IPS DF 4.7 (cell line): ENCODE measurements at regions not wholly inside any gene's neighbourhood (a gene's known extent, or its start where the extent isn't known, plus 50 kb on each side); places are given as distances from the start of the nearest gene placed in this dataset.
"Not testable (repeated sequence)": the region's sequence is repeated elsewhere in the genome, so short reads cannot be mapped to it uniquely, and the experiment has no call there.

Source experiments
- DNase-seq: peaks from one replicate; pipeline ENCODE4 v3.0.0-alpha.2; 2013; ENCODE audit warnings: low spot score; ENCODE audit errors: extremely low read depth

DNA sequence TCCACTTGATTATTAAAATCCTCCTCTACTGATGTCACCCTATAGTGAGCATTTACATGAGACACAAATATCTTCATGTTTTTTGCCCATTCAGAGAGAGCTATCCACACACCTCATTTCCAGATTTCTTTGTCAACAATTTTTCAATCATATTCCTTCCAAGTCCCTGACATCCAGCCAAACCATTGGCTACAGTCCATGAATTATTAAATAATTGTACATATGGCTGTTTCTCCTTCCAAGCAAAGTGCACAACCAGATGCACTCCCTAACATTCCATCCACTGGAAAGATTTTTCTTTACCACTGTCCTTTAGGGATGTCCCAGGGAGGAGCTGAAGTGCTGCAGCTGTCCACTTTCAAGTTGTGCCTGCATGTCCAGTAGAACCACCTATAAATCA lies 328.0 kb upstream of the MDFIC2 start:
- no peak for DNase-seq

DNA sequence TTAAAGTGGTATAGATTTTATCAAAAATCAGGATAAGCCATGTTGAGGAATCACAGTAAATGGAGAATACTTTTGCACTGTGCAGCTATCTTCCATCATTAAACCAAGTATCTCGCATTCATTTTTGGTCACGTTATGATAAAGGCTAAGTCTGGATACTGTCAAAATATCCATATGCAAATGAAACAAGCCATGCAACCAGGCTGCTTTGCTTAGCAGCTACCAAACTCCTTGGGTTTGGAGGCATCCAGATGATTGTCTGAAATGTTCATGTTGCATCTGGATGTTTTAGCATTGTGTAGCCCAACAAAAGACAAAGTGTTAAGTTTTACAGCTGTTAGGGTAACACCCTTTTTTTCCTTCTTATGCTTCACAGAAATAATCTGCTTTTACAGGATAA lies 322.9 kb upstream of the MDFIC2 start:
- DNase-seq = no peak

DNA sequence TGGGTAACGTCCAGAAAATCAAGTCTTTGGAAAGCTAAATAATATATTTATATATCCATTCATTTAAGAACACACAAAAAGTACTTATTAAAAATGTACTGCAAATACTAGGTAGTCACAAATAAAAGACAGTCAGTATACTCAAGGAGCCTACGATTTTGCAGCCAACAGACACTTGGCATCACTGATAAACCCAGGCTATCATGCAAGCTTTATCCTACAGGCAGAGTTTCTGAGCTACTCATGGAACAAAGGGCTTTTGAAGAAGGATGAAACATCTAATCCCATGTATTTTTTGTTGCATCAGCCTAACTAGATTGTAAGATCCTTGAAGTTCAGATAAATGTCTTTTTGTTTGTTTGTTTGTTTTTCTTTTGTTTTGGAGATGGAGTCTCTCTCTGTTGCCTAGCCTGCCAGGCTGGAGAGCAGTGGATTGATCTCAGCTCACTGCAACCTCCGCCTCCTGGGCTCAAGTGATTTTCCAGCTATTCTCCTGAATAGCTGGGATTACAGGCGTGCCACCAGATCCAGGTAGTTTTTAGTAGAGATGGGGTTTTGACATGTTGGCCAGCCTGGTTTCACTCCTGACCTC lies 319.4 kb upstream of the MDFIC2 start:
- no peak for DNase-seq

DNA sequence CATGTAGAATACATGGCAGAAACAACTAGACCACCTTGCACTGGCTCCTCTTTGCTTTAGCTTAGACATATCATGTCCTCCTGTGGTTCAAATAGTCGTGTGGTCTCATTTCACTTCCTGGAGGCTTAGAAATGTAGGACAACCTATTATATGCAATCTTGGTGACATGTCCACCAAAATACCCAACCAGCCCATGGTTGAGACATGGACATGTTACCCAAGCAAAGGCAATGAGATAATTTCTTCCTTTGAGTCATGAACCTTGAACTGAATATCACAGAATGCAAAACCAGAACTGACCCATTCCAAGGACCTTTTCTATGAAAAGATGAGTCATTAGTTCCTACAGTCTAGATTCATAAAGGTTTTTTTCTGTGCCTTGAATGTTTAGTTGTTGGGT lies 309.0 kb upstream of the MDFIC2 start:
- no peak for DNase-seq

DNA sequence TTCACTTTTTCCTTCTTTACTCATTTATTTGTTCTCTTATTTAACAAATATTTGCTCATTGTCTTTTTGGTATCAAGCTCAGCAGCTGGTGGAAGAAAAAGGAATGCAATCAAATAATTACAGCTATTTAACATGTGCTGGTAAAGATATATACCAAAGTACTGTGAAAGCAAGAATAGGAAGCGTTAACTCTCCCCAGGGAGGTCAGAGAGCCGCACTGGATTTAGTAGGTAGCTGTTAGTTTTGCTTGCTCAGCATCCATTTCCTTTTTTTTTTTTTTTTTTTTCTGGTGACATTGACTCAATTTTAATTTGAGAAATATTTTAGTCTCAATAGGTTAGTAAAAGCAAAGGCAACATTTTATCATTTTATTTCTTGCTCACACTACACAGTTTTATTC lies 308.5 kb upstream of the MDFIC2 start:
- no peak for DNase-seq

DNA sequence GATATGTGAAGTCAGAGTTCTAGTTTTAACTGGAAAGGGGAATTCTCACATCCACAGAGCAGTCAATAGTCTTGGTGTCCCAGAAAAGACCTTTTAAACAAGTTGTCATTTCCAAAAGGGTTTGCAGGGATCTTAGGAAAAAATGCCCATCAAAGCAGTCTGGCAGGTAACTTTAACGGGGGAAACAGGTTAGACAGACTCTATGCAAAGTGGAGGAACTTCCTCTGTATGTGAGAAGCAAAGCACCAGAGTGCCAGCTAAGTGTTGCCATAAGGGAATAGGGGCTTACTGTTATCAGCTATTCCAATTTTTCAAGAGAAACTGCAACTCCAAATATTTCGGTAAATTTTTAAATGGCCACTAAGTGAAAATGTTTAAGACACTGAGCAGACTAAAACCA lies 307.9 kb upstream of the MDFIC2 start:
- DNase-seq = no peak

DNA sequence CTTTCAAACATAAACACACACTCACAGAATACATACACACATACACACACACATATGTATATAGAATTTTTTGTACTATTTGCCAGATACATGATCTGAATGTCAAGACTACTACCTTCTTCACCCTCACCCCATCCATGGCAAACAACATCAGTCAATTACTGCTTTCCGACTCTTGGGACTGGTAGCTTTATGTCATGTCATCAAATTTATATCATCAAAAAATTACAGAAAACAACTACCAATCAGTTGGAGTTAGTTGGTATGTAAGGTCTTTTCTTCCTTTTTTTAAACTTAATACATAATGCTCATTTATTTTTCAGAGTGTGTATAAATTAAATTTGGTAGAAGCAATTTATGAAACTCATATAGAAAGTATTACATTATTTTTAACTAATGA lies 305.7 kb upstream of the MDFIC2 start:
- DNase-seq = no peak

DNA sequence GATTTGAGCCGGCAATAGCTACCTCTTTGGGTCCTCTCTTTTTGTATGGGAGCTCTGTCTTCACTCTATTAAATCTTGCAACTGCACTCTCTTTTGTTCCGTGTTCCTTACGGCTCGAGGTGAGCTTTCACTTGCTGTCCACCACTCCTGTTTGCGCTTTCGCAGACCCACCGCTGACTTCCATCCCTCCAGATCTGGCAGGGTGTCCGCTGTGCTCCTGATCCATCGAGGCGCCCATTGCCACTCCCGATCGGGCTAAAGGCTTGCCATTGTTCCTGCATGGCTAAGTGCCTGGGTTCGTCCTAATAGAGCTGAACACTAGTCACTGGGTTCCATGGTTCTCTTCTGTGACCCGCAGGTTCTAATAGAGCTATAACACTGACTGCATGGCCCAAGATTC lies 304.9 kb upstream of the MDFIC2 start:
- not testable (repeated sequence) for DNase-seq

DNA sequence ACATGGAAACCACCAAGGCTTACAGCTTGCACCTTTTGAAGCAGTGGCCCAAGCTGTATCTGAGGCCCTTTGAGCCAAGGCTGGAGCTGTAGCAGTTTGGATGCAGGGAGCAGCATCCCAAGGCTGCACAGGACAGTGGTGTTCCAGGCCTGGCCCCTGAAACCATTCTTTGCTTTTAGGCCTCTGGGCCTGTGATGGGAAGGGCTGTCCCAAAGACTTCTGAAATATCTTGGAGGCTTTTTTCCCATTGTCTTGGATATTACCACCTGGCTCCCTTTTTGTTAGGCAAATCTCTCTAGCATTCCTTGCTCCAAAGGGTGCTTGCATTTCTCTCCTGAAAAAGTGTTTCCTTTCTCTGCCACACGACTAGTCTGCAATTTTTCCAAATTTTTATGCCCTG lies 302.8 kb upstream of the MDFIC2 start:
- peak; percentile 71 for DNase-seq

DNA sequence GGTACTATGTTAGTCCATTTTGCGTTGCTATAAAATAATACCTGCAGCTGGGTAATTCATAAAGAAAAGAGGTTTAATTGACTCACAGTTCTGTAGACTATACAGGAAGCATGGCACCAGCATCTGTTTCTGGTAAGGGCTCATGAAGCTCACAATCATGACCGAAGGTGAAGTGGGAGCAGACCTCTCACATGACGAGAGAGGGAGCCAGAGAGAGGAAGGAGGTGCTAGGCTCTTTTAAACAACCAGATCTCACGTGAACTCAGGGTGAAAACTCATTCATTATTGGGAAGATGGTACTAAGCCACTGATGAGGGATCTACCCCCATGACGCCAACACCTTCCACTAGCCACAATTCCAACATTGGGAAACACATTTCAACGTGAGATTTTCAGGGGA lies 301.7 kb upstream of the MDFIC2 start:
- no peak for DNase-seq

DNA sequence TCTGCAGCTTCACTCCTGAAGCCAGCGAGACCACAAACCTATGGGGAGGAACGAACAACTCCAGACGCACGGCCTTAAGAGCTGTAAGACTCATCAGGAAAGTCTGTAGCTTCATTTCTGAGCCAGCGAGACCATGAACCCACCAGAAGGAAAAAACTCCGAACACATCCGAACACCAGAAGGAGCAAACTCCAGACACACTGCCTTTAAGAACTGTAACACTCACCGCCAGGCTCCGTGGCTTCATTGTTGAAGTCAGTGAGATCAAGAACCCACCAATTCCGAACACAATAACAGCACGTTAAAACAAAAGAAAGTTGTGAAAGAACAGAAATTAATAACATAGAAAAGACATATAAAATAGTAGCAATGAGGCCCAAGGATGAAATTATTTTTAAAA lies 300.5 kb upstream of the MDFIC2 start:
- no peak for DNase-seq

DNA sequence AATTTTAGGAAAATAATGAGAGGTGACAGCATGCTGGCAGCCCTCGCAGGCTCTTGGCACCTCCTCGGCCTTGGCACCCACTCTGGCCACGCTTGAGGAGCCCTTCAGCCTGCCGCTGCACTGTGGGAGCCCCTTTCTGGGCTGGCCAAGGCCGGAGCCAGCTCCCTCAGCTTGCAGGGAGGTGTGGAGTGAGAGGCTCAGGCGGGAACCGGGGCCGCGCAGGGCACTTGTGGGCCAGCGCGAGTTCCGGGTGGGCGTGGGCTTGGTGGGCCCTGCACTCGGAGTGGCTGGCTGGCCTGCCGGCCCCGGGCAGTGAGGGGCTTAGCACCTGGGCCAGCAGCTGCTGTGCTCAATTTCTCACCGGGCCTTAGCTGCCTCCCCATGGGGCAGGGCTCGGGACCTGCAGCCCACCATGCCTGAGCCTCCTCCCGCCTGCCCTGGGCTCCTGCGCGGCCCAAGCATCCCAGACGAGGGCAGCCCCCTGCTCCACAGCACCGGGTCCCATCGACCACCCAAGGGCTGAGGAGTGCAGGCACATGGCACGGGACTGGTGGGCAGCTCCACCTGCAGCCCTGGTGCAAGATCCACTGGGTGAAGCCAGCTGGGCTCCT lies 299.3 kb upstream of the MDFIC2 start:
- DNase-seq = not testable (repeated sequence)

DNA sequence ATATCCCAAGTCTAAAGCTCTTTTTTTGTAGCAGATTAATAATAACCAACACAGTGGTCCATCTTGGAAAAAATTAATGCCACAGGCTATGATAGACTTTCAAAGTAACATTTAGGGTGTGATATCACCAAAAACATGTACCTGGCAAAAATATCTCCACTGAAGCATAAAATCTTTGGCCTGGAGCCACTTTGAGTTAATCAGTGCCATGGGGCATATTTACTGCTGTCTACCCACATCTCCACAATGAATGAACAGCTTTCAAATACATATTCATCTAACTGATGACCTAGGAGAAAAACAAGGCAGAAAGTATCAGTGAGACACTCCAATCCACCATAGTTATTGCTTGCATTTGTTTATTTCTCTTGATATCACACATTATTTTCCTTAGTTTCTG lies 296.0 kb upstream of the MDFIC2 start:
- DNase-seq = no peak

DNA sequence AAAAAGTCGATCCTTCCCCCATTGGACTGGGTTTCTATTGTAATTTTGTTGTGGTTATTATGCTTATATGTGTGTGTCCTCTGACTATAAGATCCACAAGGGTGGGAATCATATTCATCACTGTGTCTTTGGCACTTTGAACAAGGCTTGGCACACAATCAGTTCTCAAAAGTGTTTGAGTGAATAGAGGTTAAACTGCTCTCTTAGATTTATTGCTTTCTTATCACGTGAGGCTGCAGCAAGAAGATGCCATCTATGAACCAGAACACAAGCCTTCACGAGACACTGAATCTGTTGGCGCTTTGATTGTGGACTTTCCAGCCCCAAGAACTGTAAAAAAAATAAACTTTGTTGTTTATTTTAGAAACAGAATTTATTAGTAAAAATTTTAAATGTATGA lies 295.0 kb upstream of the MDFIC2 start:
- DNase-seq = no peak

DNA sequence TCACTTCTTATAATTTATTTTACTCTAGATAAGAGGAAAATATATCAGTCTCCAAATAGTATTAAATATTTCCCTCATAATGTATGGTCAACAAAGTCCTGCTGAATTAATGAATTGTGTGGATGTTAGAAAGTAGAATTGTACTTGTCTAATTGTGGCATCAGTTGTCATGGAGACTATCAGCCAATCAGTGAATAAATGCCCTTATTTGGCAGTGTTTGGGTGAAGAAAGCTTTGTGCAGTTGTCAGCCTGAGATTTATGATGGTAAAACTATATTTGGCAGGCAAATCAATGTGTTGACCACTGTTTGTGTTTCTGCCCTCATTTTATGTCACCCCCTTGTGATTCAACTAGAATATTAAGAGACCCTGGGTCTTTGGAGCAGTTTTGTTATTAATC lies 293.6 kb upstream of the MDFIC2 start:
- no peak for DNase-seq

DNA sequence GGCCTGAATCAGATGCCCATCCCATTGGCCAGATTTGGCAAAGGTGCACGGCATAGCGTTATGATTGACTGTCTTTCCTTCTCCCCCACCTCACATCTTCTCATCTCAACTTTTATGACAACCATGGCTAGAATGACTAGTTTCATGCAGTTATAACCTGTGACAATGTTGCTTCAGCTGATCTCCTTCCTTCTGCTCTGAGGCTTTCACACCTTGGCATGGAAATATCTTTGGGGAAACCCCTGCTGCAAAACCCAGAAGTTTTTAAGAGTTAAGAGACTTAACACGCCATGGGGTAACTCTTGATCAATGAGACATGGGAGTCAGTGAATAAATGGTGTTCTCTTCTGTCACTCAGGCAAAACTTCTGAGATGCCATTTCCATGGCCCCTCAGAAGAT lies 290.7 kb upstream of the MDFIC2 start:
- DNase-seq = no peak

DNA sequence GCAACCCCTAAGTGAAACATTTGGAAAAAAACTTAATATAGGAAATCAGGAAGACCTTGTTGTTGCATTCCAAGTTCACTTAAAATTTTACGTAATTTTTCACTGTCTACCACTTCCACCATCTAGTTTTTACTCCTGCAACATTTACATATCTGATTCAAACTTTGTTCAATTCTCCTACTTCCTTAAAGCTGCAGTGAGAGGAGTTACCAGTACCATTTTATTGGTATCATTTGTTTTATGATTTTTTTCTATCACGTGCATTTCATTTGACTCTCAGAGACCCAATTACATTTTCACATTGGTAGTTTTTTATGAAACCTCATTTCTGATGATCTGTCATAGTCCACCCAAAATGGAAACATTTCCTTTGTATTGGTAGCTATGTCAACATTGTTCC lies 284.9 kb upstream of the MDFIC2 start:
- DNase-seq = no peak

DNA sequence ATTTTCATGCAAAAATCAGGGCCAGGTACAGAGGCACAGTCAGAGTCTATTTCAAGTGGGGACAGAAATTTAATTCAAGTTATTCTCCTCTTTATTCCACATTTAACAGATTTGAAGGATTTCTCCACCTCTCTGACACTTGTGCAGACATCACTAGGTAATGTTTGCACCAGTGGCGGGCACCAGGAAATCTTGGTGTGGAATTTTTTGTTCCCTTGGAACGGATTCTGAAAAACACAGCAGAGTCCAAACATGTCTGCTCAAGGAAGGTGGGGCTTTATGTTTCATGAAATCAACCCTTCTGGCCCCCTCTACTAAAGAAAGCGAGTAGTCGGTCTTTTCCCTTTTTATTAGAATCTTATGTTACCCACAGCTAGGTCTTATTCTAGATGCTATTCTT lies 271.2 kb upstream of the MDFIC2 start:
- no peak for DNase-seq

DNA sequence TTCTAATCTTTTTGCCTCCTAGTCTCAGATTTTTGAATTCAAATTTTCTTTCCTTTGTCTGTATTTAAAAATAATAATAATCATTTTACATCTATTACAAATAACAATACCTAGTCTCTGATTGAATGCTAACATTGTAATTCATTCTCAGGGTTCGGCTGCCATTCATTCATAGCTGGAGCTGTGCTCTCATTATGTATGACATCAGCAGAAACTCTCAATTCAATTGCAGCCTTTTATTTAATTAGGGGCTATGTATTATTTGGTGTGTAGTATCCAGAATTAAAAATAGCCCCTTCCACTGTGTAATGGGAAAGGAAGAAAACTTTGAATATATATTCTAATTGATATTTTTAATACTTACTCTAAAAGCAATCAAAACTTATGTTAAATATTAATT lies 270.4 kb upstream of the MDFIC2 start:
- DNase-seq = no peak

DNA sequence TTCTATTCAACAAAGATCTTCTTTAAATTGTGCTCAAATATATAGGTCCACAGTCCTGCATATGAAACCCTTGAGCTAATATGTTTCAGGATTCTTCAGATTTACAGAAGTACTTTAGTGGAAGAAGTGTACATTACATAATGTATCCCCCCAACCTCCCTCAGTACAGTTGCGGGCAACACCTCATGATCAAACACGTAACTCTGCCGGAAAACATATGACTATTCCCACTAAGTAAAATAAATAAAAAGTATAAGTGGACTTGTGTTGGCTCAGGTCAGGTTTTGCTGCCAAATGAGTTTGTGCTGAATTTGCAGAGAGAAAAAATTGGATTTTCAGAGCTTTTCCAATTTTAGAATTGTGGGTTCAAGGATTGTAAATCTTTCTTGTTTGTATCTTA lies 267.6 kb upstream of the MDFIC2 start:
- no peak for DNase-seq

DNA sequence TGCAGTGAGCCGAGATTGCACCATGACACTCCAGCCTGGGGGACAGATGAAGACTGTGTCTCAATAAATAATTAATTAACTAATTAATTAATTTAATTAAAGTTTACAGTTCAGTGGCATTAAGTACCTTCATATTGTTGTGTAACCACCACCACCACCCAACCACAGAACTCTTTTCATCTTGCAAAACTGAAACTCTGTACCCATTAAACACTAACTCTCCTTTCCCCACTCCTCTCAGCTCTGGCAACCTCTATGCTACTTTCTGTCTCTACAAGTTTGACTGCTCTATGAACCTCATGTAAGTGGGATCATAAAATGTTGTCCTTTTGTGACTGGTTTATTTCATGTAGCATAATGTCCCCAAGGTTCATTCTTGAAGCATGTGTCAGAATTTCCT lies 259.3 kb upstream of the MDFIC2 start:
- DNase-seq = no peak

DNA sequence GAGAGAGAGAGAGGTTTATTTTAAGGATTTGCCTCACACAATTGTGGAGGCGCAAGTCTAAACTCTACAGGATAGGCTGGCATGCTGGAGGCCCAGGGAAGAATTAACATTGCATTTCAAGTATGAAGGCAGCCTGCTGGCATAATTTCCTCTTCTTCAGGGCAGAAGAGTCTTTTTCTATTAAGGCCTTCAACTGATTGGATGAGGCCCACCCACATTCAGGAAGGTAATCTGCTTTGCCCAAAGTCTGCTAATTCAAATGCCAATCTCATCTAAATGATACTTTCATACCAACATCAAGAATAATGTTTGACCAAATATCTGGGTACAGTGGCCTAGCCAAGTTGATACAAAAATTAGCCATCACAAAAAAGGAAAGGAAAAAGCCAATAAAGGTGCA lies 258.1 kb upstream of the MDFIC2 start:
- no peak for DNase-seq

DNA sequence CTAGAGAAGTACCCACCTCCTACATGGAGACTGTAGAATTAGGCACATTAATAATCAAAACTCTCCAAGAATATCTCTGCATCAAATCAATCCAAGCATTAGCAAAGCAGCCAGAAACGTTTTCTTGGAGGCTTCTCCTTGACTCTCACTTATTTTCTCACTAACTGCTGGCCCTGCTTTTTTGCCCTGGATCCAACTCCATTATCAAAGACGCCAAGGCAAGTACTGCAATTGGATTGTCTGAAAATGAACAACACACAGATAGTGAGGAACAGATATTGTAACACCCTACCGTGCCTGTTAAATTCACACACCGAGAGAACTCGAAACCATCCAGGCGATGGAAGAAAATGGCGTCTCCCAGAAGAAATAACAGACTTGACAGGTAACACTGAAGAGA lies 256.2 kb upstream of the MDFIC2 start:
- DNase-seq = no peak

DNA sequence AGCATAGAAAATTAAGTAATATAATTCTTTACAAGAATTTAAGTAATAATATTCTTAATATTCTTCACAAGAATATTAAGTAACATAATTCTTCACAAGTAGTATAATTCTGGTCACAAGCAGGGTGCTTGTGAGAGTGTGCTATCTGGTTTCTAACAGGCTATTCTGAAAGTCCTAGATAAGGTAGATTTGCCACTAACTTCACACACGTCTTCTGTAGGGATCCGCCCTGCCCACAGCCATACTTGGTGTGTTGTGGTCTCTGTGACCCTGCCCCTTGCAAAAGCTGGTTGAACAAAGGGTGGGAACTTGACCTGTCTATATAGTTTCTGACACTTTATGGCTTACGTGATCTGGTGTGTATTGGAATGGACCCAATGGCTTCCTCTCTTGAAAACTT lies 253.4 kb upstream of the MDFIC2 start:
- DNase-seq = no peak
